H1 (cell line): ENCODE measurements at regions not wholly inside any gene's neighbourhood (a gene's known extent, or its start where the extent isn't known, plus 50 kb on each side); places are given as distances from the start of the nearest gene placed in this dataset.

ENCODE experiments used
- CTBP2 ChIP-seq: IDR thresholded peaks from 2 replicates; pipeline ENCODE4 v1.7.0; 2011; ENCODE audit warnings: borderline replicate concordance, mild to moderate bottlenecking, moderate library complexity, mixed read lengths, low read length; ENCODE audit not compliant: insufficient read depth, insufficient read length
- FOSL1 ChIP-seq: IDR thresholded peaks from 2 replicates; pipeline ENCODE4 v1.6.1; 2011; ENCODE audit warnings: mild to moderate bottlenecking, low read depth, low read length, moderate library complexity; ENCODE audit not compliant: insufficient read depth
- HDAC6 ChIP-seq: IDR thresholded peaks from one replicate; pipeline ENCODE4 v1.7.1; 2012; ENCODE audit warnings: low read depth, mild to moderate bottlenecking, inconsistent platforms, low read length, moderate library complexity
- POLR2AphosphoS5 ChIP-seq: IDR thresholded peaks from 2 replicates; pipeline ENCODE4 v1.6.1; 2011; ENCODE audit warnings: low read depth, low read length
- SIN3A ChIP-seq, 2 experiments: IDR thresholded peaks in 1 of 2; conservative IDR thresholded peaks in 1 of 2; 2 replicates each; pipeline ENCODE4 v1.6.1; 2011 to 2012; ENCODE audit warnings: low read length in 2 of 2, improper control_type of control experiment in 1 of 2, low read depth in 1 of 2, mild to moderate bottlenecking in 1 of 2
- SUZ12 ChIP-seq: fragments of 200-600 bp; sonication (generic); IDR thresholded peaks from 2 replicates; pipeline ENCODE4 v1.6.1; 2012; ENCODE audit warnings: mild to moderate bottlenecking, inconsistent platforms, low read length, moderate library complexity, mixed read lengths
- TCF12 ChIP-seq: IDR thresholded peaks from 2 replicates; pipeline ENCODE4 v1.6.1; 2011; ENCODE audit warnings: low read depth, mild to moderate bottlenecking, low read length
- YY1 ChIP-seq: IDR thresholded peaks from 2 replicates; pipeline ENCODE4 v1.6.1; 2011; ENCODE audit warnings: low read depth, mild to moderate bottlenecking, low read length

GRCh38 chr17:52242268-52242667, 83.8 kb upstream of the CA10 start (continued):
- TF ChIP-seq SIN3A (conservative IDR thresholded peaks at IDR 0.05 in 1 of 2, IDR thresholded peaks at IDR 0.05 in 1 of 2; ENCODE audit: low read depth in 1 of 2, low read length in 2 of 2) (no peak), FOSL1 (no peak), HDAC6 (no peak), CTBP2 (no peak), TCF12 (no peak), SUZ12 (no peak), POLR2AphosphoS5 (no peak), YY1 (no peak)
